GM21737 (cell line): ENCODE measurements at regions not wholly inside any gene's neighbourhood (a gene's known extent, or its start where the extent isn't known, plus 50 kb on each side); places are given as distances from the start of the nearest gene placed in this dataset.
"Not testable (repeated sequence)": the region's sequence is repeated elsewhere in the genome, so short reads cannot be mapped to it uniquely, and the experiment has no call there.

Source experiments
- ATAC-seq: cut with Tn5 transposase; IDR thresholded peaks from one replicate; pipeline ENCODE4 v1.9.1; 2021; ENCODE audit warnings: mild to moderate bottlenecking, moderate library complexity; ENCODE audit not compliant: unreplicated experiment

GRCh38 chr12:34301251-34302130 is 279.2 kb downstream of the ALG10 start:
- ATAC-seq, result no peak

GRCh38 chr12:34302131-34302885 is 280.0 kb downstream of the ALG10 start:
- ATAC-seq, result no peak

DNA sequence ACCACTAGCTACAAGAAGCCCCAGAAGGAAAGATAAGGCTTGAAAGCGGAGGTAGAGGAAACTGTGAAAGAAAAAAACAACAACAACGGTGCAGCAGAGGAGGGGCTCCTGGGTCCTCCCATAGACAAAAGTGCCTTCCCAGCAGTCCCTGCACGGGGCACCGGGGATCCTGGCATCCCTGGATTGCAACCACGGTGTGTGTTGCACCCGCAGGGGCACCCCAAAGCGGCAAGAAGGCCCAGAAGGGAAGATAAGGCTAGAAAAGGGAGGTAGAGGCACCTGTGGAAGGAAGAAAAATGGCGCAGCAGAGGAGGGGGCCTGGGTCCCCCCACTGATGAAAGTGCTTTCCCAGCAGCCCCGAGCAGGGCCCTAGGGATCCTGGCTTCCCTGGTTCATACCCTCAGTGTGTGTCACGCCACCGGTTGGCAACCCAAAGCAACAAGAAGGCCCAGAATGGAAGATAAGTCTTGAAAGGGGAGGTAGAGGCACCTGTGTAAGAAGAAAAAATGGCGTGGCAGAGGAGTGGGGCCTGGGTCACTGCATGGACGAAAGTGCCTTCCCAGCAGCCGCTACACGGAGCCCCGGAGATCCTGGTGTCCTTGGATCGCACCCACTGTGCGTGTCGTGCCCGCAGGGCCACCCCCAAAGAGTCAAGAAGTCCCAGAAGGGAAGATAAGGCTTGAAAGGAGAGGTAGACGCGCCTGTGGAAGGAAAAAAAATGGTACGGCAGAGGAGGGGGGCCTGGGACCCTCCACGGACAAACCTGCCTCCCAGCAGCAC is 281.0 kb downstream of the ALG10 start:
- ATAC-seq, result no peak

- no peak for ATAC-seq
Observed at GRCh38 chr12:34304001-34304400, 281.7 kb downstream of the ALG10 start.

DNA sequence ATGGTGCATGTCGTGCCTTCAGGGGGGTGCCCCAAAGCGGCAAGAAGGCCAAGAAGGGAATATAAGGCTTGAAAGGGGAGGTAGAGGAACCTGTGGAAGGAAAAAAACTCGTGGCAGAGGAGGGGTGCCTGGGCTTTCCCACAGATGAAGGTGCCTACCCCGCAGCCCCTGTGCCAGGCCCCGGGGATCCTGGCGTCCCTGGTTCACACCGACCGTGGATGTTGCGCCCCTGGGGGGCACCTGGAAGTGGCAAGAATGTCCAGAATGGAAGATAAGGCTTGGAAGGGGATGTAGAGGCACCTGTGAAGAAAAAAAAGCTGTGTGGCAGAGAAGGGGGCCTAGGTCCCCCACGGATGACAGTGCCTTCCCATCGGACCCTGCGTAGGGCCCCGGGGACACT is 282.2 kb downstream of the ALG10 start:
- ATAC-seq, result no peak

DNA sequence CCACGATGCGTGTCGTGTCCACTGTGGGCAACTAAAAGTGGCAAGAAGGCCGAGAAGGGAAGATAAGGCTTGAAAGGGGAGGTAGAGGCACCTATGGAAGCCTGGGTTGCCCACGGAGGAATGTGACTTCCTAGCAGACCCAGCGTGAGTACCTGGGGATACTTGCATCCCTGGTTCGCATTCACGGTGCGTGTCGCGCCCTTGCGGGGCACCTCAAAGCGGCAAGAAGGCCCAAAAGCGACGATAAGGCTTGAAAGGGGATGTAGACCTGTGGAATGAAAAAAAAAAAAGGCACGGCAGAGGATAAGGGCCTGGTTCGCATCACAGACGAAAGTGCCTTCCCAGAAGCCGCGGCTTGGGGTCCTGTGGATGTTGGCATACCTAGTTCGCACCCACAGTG is 282.9 kb downstream of the ALG10 start:
- ATAC-seq, result no peak

DNA sequence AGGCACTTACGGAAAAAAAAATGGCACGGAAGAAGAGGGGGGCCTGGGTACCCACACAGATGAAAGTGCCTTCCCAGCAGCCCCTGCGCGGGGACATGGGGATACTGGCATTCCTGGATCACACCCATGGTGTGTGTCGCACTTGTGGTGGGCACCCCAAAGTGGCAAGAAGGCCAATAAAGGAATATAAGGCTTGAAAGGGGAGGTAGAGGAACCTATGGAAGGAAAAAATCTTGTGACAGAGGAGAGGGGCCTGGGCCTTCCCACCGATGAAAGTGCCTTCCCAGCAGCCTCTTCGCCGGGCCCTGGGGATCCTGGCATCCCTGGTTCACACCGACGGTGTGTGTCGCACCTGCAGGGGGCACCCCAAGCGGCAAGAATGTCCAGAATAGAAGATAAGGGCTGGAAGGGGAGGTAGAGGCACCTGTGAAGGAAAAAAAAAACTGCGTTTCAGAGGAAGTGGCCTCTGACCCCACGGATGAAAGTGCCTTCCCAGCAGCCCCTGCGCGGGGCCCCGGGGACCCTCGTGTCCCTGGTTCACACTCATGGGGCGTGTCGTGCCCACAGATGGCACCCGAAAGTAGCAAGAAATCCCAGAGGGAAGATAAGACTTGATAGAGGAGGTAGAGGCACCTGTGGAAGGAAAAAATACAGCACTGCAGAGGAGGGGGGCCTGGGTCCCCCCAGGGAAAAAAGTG is 284.0 kb downstream of the ALG10 start:
- ATAC-seq, result no peak

DNA sequence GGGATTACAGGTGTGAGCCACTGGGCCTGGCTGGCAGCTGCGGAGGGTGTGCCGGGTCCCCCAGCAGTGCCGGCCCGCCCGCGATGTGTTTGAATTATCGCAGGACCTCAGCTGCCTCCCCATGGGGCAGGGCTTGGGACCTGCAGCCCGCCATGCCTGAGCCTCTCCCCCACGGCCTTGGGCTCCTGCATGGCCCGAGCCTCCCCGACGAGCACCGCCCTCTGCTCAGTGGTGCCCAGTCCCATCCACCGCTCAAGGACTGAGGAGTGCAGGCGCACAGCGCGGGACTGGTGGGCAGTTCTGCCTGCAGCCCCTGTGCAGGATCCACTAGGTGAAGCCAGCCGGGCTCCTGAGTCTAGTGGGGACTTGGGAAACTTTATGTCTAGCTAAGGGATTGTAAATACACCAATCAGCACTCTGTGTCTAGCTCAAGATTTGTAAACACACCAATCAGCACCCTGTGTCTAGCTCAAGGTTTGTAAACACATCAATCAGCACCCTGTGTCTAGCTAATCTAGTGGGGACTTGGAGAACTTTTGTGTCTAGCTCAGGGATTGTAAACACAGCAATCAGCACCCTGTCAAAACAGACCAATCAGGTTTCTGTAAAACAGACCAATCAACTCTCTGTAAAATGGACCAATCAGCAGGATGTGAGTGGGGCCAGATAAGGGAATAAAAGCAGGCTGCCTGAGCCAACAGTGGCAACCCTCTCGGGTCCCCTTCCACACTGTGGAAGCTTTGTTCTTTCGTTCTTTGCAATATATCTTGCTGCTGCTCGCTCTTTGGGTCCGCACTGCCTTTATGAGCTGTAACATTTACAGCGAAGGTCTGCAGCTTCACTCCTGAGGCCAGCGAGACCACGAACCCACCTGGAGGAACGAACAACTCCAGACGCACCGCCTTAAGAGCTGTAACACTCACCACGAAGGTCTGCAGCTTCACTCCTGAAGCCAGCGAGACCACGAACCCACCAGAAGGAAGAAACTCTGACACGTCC is 287.8 kb downstream of the ALG10 start:
- ATAC-seq, result not testable (repeated sequence)

- ATAC-seq, result no peak
Observed at GRCh38 chr12:34311337-34311736, 289.0 kb downstream of the ALG10 start.

GRCh38 chr12:34327671-34328070 is 305.4 kb downstream of the ALG10 start:
- no peak for ATAC-seq

- ATAC-seq, result no peak
Observed at GRCh38 chr12:34333337-34333736, 311.0 kb downstream of the ALG10 start.

- ATAC-seq, result no peak
Observed at GRCh38 chr12:34334538-34334937, 312.2 kb downstream of the ALG10 start.

DNA sequence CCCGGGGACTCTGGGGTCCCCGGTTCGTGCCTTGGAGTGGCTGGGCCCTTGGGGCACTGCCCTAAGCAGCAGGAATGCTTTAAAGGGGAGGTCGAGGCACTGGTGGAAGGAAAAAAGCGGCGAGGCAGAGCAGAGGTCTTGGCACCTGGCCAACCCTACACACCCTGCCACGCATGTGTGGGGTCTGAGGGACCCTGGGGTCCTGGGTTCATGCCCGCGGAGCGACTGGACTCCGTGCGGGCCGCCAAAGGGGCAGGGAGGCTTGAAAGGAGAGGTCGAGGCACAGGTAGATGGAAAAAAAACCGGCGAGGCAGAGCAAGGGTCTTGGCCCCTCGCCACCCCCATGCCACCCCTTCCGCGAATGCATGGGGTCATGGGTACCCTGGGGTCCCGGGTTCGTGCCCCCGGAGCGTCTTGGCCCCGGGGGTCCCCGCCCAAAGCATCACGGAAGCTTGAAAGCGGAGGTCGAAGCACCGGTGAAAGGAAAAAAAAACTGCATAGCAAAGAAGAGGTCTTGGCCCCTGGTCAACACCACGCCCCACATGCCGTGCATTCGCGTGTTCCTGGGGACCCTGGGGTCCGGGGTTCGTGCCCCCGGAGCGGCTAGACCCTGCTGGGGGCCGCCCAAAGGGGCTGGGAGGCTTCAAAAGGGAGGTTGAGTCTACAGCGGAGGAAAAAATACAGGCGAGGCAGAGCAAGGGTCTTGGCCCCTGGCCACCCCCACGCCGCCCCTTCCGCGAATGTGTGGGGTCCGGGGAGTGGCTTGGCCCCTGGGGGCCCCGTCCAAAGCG is 312.9 kb downstream of the ALG10 start:
- ATAC-seq, result no peak

DNA sequence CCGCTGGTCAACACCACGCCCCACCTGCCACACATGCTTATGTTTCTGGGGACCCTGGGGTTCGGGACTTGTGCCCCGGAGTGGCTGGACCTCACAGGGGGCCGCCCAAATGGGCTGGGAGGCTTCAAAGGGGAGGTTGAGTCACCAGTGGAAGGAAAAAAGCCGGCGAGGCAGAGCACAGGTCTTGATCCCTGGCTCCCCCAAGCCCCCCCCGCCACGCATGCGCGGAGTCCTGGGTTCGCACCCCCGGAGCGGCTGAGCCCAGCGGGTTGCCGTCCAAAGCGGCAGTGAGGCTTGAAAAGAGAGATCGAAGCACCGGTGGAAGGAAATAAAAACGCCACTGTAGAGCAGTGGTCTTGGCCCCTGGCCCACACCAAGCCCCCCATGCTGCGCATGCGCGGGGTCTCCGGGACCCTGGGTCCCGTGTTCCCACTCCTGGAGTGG is 313.5 kb downstream of the ALG10 start:
- no peak for ATAC-seq

GRCh38 chr12:34336619-34337465 is 314.5 kb downstream of the ALG10 start:
- ATAC-seq, result no peak

GRCh38 chr12:34338751-34339150 is 316.5 kb downstream of the ALG10 start:
- ATAC-seq, result no peak

GRCh38 chr12:34339922-34340321 is 317.6 kb downstream of the ALG10 start:
- ATAC-seq, result no peak
